GM12878 (cell line): ENCODE measurements at regions not wholly inside any gene's neighbourhood (a gene's known extent, or its start where the extent isn't known, plus 50 kb on each side); places are given as distances from the start of the nearest gene placed in this dataset.

Source experiments
- ATAC-seq: fragments of 200-7000 bp; cut with Tn5 transposase; 3 replicates; pipeline ENCODE4 v1.9.1; 2020; ENCODE audit warnings: mild to moderate bottlenecking, moderate library complexity
- BruUV-seq: library from RNA; stranded (reverse); fragments of 400-500 nt; replicated peaks from 2 replicates; lab custom pipeline; 2021; lab: Mats Ljungman, UMichigan
- CTCF ChIA-PET: fragments of 300-600 bp; sonication (Branson Sonifier 250); formaldehyde crosslinking; extraction: SDS; loops from one replicate; lab custom pipeline; 2021; ENCODE audit warnings: inconsistent platforms; lab: Yijun Ruan, JAX
- POLR2A ChIA-PET: fragments of 350-600 bp; formaldehyde crosslinking; extraction: SDS; loops from one replicate; lab custom pipeline; 2021; ENCODE audit warnings: inconsistent platforms; lab: Charles Lee
- RAD21 ChIA-PET: fragments of 300-600 bp; sonication (Branson Sonifier 250); formaldehyde crosslinking; loops from one replicate; lab custom pipeline; 2023; ENCODE audit warnings: antibody characterized with exemption; ENCODE audit not compliant: unreplicated experiment; lab: Charles Lee
- SMC1A ChIA-PET: fragments of 300-600 bp; sonication (Branson Sonifier 250); formaldehyde crosslinking; loops from one replicate; lab custom pipeline; 2023; ENCODE audit not compliant: unreplicated experiment, uncharacterized antibody; lab: Charles Lee
- DNase-seq: peaks from one replicate; pipeline ENCODE4 v3.0.0-alpha.2; 2011; ENCODE audit warnings: low read depth, low spot score
- FAIRE-seq: peaks from 3 replicates; lab custom pipeline; 2011; peaks lifted over from hg19 to GRCh38; lab: Jason Lieb, UNC
- H2AFZ ChIP-seq: 2 replicates; pipeline ENCODE4 v1.6.0; 2011; ENCODE audit warnings: low read depth, low read length, control low read depth; ENCODE audit not compliant: control insufficient read depth
- H3K27ac ChIP-seq: 2 replicates; pipeline ENCODE4 v1.5.1; 2011; ENCODE audit warnings: control low read depth; ENCODE audit not compliant: control insufficient read depth, insufficient read depth
- H3K27me3 ChIP-seq, 2 experiments: replicated peaks in 1 of 2; 2 replicates each; pipeline versions ENCODE4 v1.6.0 to v1.6.1; 2011; ENCODE audit warnings: low read length in 1 of 2; ENCODE audit not compliant: control insufficient read depth in 2 of 2, insufficient read depth in 2 of 2
- H3K36me3 ChIP-seq, 2 experiments: 2 replicates each; pipeline ENCODE4 v1.5.1; 2011; ENCODE audit warnings: low read length in 1 of 2; ENCODE audit not compliant: control insufficient read depth in 2 of 2, insufficient read depth in 2 of 2
- H3K4me1 ChIP-seq: 2 replicates; pipeline ENCODE4 v1.6.1; 2011; ENCODE audit warnings: mild to moderate bottlenecking, low read length, moderate library complexity, mixed read lengths; ENCODE audit not compliant: control insufficient read depth, insufficient read depth
- H3K4me2 ChIP-seq: 2 replicates; pipeline ENCODE4 v1.6.0; 2011; ENCODE audit warnings: control low read depth; ENCODE audit not compliant: control insufficient read depth, insufficient read depth
- H3K4me3 ChIP-seq: fragments of 200-600 bp; sonication (generic); 2 replicates; pipeline ENCODE4 v1.5.1; 2016
- H3K79me2 ChIP-seq: 2 replicates; pipeline ENCODE4 v1.6.0; 2011; ENCODE audit warnings: low read length; ENCODE audit not compliant: control insufficient read depth, insufficient read depth
- H3K9ac ChIP-seq: 2 replicates; pipeline ENCODE4 v1.8.0; 2011; ENCODE audit warnings: low read length, control low read depth, mixed read lengths; ENCODE audit not compliant: control insufficient read depth, insufficient read depth
- H3K9me3 ChIP-seq: replicated peaks from 3 replicates; pipeline ENCODE4 v1.5.1; 2011; ENCODE audit warnings: mild to moderate bottlenecking, low read length; ENCODE audit not compliant: control insufficient read depth, insufficient read depth
- H4K20me1 ChIP-seq: 2 replicates; pipeline ENCODE4 v1.6.0; 2011; ENCODE audit not compliant: control insufficient read depth, insufficient read depth
- ASH2L ChIP-seq: fragments of 300-600, 200-600 bp; sonication (generic); IDR thresholded peaks from 2 replicates; pipeline ENCODE4 v1.6.1; 2017; ENCODE audit warnings: low read depth, mild to moderate bottlenecking, borderline replicate concordance
- CEBPB ChIP-seq, 2 experiments: fragments of 150-350 bp in 1 of 2; IDR thresholded peaks; 2 replicates each; pipeline ENCODE4 v1.6.1; 2012 to 2014; ENCODE audit warnings: low read depth in 2 of 2, low read length in 2 of 2, borderline replicate concordance in 1 of 2, inconsistent platforms in 1 of 2
- HDAC6 ChIP-seq: fragments of 200-600 bp; sonication (generic); IDR thresholded peaks from one replicate; pipeline ENCODE4 v1.8.0; 2017; ENCODE audit warnings: antibody characterized with exemption; ENCODE audit not compliant: unreplicated experiment
- IRF4 ChIP-seq: IDR thresholded peaks from 2 replicates; pipeline ENCODE4 v1.6.1; 2011; ENCODE audit warnings: low read depth, low read length
- JUNB ChIP-seq: IDR thresholded peaks from 2 replicates; pipeline ENCODE4 v1.6.1; 2016; ENCODE audit warnings: antibody characterized with exemption, mild to moderate bottlenecking
- KDM1A ChIP-seq: fragments of 200-600 bp; sonication (generic); IDR thresholded peaks from 2 replicates; pipeline ENCODE4 v1.6.1; 2016; ENCODE audit warnings: borderline replicate concordance
- MYC ChIP-seq: IDR thresholded peaks from 2 replicates; pipeline ENCODE4 v1.6.1; 2011; ENCODE audit warnings: mild to moderate bottlenecking, low read length, moderate library complexity, inconsistent platforms; ENCODE audit not compliant: insufficient read depth, insufficient replicate concordance, insufficient read length, severe bottlenecking
- NFYB ChIP-seq: IDR thresholded peaks from 2 replicates; pipeline ENCODE4 v1.6.1; 2011; ENCODE audit warnings: low read depth, mild to moderate bottlenecking, low read length, improper control_type of control experiment, moderate library complexity; ENCODE audit not compliant: insufficient read depth
- PBX3 ChIP-seq: IDR thresholded peaks from 2 replicates; pipeline ENCODE4 v1.6.1; 2011; ENCODE audit warnings: mild to moderate bottlenecking, low read depth, low read length, moderate library complexity; ENCODE audit not compliant: insufficient replicate concordance
- PKNOX1 ChIP-seq: fragments of 450-650 bp; IDR thresholded peaks from 2 replicates; pipeline ENCODE4 v1.6.1; 2016; ENCODE audit warnings: mild to moderate bottlenecking
- RAD51 ChIP-seq: fragments of 450-650 bp; IDR thresholded peaks from 2 replicates; pipeline ENCODE4 v1.6.1; 2016; ENCODE audit warnings: moderate library complexity, mild to moderate bottlenecking, inconsistent platforms
- SIN3A ChIP-seq: IDR thresholded peaks from 2 replicates; pipeline ENCODE4 v1.6.1; 2012; ENCODE audit warnings: low read depth, low read length, improper control_type of control experiment
- SIX5 ChIP-seq: IDR thresholded peaks from 2 replicates; pipeline ENCODE4 v1.6.1; 2011; ENCODE audit warnings: mild to moderate bottlenecking, low read depth, low read length, moderate library complexity; ENCODE audit not compliant: severe bottlenecking
- SMAD5 ChIP-seq: IDR thresholded peaks from 2 replicates; pipeline ENCODE4 v1.6.1; 2016; ENCODE audit warnings: antibody characterized with exemption, low read depth
- SUPT20H ChIP-seq: IDR thresholded peaks from 2 replicates; pipeline ENCODE4 v1.6.1; 2011; ENCODE audit warnings: low read depth, mild to moderate bottlenecking, low read length, moderate library complexity, borderline replicate concordance; ENCODE audit not compliant: control insufficient read depth
- TAF1 ChIP-seq: IDR thresholded peaks from 2 replicates; pipeline ENCODE4 v1.6.1; 2011; ENCODE audit warnings: mild to moderate bottlenecking, low read depth, low read length, borderline replicate concordance
- TARDBP ChIP-seq: IDR thresholded peaks from 2 replicates; pipeline ENCODE4 v1.6.1; 2016; ENCODE audit warnings: borderline replicate concordance
- USF2 ChIP-seq: IDR thresholded peaks from 2 replicates; pipeline ENCODE4 v1.6.1; 2011; ENCODE audit warnings: low read depth, low read length, improper control_type of control experiment, borderline replicate concordance
- WGBS: methylation state at CpG from one replicate; pipeline ENCODE4 v1.1.6; 2016; ENCODE audit warnings: low lambda C conversion rate; ENCODE audit not compliant: insufficient replicate concordance, insufficient coverage; ENCODE audit errors: missing lambda C conversion rate; 5-methylcytosine and 5-hydroxymethylcytosine counted together
- in situ Hi-C: fragments of 300-500 bp; cut with MboI; formaldehyde crosslinking; loops from 9 replicates; pipeline ENCODE4 v1.14.3; 2018; ENCODE audit warnings: mixed read lengths
- intact Hi-C: fragments of 100-400 bp; cut with micrococcal nuclease; formaldehyde crosslinking; loops from one replicate; pipeline ENCODE4 v1.14.2; 2022; ENCODE audit not compliant: unreplicated experiment

GRCh38 chr5:147017621-147018020, 139.1 kb upstream of the PPP2R2B start:
- Histone ChIP-seq H3K79me2 (no peaks in the 10 kb centered on the region), H3K4me1 (no peaks in the 10 kb centered on the region), H2AFZ (no peak overlapping the region), H3K27ac (no peak overlapping the region), H3K4me2 (no peak overlapping the region), H3K9ac (no peak overlapping the region), H4K20me1 (no peaks in the 10 kb centered on the region), H3K36me3 (no peaks in the 10 kb centered on the region), H3K4me3 (no peak overlapping the region), H3K27me3 (no peaks in the 10 kb centered on the region), H3K9me3 (no peaks in the 10 kb centered on the region)
- no TSS peak for BruUV-seq
- ATAC-seq (no peak), DNase-seq (no peak), FAIRE-seq (no peak)
- ChIA-PET POLR2A (no interaction called here), RAD21 (no interaction called here), CTCF (interaction anchor here (0.7 kb wide), 1 partner anchor 28 kb away, joined by 4 read pairs; no protein-coding TSS in a partner anchor), SMC1A (interaction anchor here (0.6 to 1.1 kb wide), 3 partner anchors 13 to 97 kb away, joined by 3 read pairs; no protein-coding TSS in a partner anchor)
- TF ChIP-seq HDAC6 (no peak), JUNB (no peak), SUPT20H (no peak), IRF4 (no peak), NFYB (no peak), ASH2L (no peak), TARDBP (no peak), PBX3 (no peak)
- in situ Hi-C loops = no loop called here
- intact Hi-C loops = no loop called here

GRCh38 chr5:147018812-147019211, 140.3 kb upstream of the PPP2R2B start:
- POLR2A ChIA-PET = no interaction called here
- no peak for FAIRE-seq
- CTCF ChIA-PET = interaction anchor here (1.6 kb wide), 1 partner anchor 477 kb away, joined by 3 read pairs; no protein-coding TSS in a partner anchor
- TF ChIP-seq SMAD5 = no peak
- TF ChIP-seq CEBPB (IDR thresholded peaks at IDR 0.05; ENCODE audit: borderline replicate concordance in 1 of 2, low read depth in 2 of 2, low read length in 2 of 2) = no peak
- TF ChIP-seq PKNOX1 = no peak
- TF ChIP-seq KDM1A = no peak
- TF ChIP-seq MYC = no peak
- no peak for TF ChIP-seq TAF1
- no peak for TF ChIP-seq SIX5
- no peak for TF ChIP-seq SIN3A
- TF ChIP-seq USF2 = no peak
- TF ChIP-seq RAD51 = no peak

More at GRCh38 chr5:147018812-147019211, 140.3 kb upstream of the PPP2R2B start:
- SMC1A ChIA-PET = no interaction called here
- H2AFZ ChIP-seq = no peak overlapping the region
- H3K4me1 ChIP-seq = no peaks in the 10 kb centered on the region
- no peak overlapping the region for H3K27ac ChIP-seq
- no peak overlapping the region for H3K4me2 ChIP-seq
- DNase-seq (no peak), ATAC-seq (no peak)
- H3K27me3 ChIP-seq = no peaks in the 10 kb centered on the region
- no peaks in the 10 kb centered on the region for H4K20me1 ChIP-seq
- H3K9ac ChIP-seq = no peak overlapping the region
- no peaks in the 10 kb centered on the region for H3K36me3 ChIP-seq
- no peaks in the 10 kb centered on the region for H3K9me3 ChIP-seq
- H3K79me2 ChIP-seq = no peaks in the 10 kb centered on the region
- WGBS = 4% methylated on average over 1 of the region's 1 CpG
- intact Hi-C loops = no loop called here
- in situ Hi-C loops = no loop called here
- RAD21 ChIA-PET = no interaction called here
- H3K4me3 ChIP-seq = no peak overlapping the region
- no TSS peak for BruUV-seq
